K562 (cell line): ENCODE measurements at regions not wholly inside any gene's neighbourhood (a gene's known extent, or its start where the extent isn't known, plus 50 kb on each side); places are given as distances from the start of the nearest gene placed in this dataset.

Experiments used
- CREM ChIP-seq: IDR thresholded peaks from 2 replicates; pipeline ENCODE4 v1.6.1; 2014; ENCODE audit warnings: antibody characterized with exemption, low read depth
- MGA ChIP-seq: fragments of 450-650 bp; IDR thresholded peaks from 2 replicates; pipeline ENCODE4 v1.6.1; 2016; ENCODE audit warnings: mild to moderate bottlenecking, moderate library complexity
- OTX1 ChIP-seq: fragments of 450-650 bp; formaldehyde crosslinking; IDR thresholded peaks from 2 replicates; pipeline ENCODE4 v1.4.0; 2022; ENCODE audit warnings: mild to moderate bottlenecking
- POLR2AphosphoS2 ChIP-seq: IDR thresholded peaks from 2 replicates; pipeline ENCODE4 v1.6.1; 2012; ENCODE audit warnings: low read length, improper control_type of control experiment
- POLR2B ChIP-seq: fragments of 450-650 bp; IDR thresholded peaks from 2 replicates; pipeline ENCODE4 v1.6.1; 2018; ENCODE audit warnings: low read depth; ENCODE audit not compliant: partially characterized antibody
- ZNF408 ChIP-seq: fragments of 250-450 bp; sonication (Bioruptor Pico); IDR thresholded peaks from 2 replicates; pipeline ENCODE4 v1.4.0; 2020; ENCODE audit warnings: low read depth, mild to moderate bottlenecking, moderate library complexity

- TF ChIP-seq MGA (no peak), ZNF408 (CRISPR knock-in tag) (no peak), POLR2AphosphoS2 (no peak), POLR2B (no peak), OTX1 (CRISPR knock-in tag) (no peak), CREM (no peak)
These were observed 358.3 kb upstream of the CBLB start (continued) for GRCh38 chr3:106227068-106227467.
